ENCODE measurements at regions not wholly inside any gene's neighbourhood (a gene's known extent, or its start where the extent isn't known, plus 50 kb on each side); places are given as distances from the start of the nearest gene placed in this dataset.

DNA sequence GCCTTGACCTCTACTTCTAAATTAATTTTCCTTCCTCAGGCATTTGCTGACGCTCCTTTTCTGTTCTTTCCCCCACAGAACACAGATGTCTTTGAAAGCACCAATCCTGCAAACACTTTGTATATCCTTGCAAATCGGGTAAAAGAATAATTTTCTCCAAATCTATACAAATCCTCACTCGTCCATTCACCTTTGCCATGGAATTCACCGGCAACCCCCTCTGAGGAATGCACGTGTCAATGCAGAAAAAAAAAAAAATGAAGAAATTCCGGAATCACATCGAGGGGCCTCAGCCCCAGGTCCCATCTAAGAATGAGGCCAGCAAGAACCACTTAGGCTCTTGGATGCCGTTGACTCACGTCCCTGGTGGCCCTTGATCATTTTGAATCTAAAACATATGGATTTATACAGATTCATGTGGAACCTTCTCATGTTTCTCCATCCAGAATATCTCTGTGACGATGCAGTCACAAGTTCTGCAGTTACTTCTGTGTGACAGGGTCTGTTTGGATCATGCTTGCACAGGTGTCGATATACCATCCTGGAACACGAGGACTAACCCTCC is 136.9 kb downstream of the RBFOX3 start:
- Histone ChIP-seq H3K9ac (ENCODE audit: low read length) (no peak overlapping the region), H4K20me1 (ENCODE audit: low read depth, low read length) (no peaks in the 10 kb centered on the region), H3K27me3 (ENCODE audit: low read length) (no peaks in the 10 kb centered on the region), H3K4me2 (ENCODE audit: low read depth, low read length, poor library complexity, severe bottlenecking) (no peak overlapping the region), H3F3A (ENCODE audit: insufficient read depth) (no peaks in the 10 kb centered on the region), H2AFZ (ENCODE audit: low read depth, low read length, severe bottlenecking) (no peak overlapping the region), H3K36me3 (ENCODE audit: low read length) (no peaks in the 10 kb centered on the region), H3K9me3 (ENCODE audit: insufficient read depth, low read length) (no peaks in the 10 kb centered on the region), H3K4me3 (ENCODE audit: insufficient read depth, low read length, poor library complexity, severe bottlenecking) (no peak overlapping the region), H3K79me2 (ENCODE audit: insufficient read depth, low read length) (no peaks in the 10 kb centered on the region), H3K9me2 (replicated peaks; ENCODE audit: insufficient read depth, low read length) (no peaks in the 10 kb centered on the region), H3K27ac (ENCODE audit: low read depth, low read length) (no peak overlapping the region)
- no peak for TF ChIP-seq EZH2phosphoT487 (conservative IDR thresholded peaks at IDR 0.05; ENCODE audit: low read length)
- TF ChIP-seq, protein P1, sequence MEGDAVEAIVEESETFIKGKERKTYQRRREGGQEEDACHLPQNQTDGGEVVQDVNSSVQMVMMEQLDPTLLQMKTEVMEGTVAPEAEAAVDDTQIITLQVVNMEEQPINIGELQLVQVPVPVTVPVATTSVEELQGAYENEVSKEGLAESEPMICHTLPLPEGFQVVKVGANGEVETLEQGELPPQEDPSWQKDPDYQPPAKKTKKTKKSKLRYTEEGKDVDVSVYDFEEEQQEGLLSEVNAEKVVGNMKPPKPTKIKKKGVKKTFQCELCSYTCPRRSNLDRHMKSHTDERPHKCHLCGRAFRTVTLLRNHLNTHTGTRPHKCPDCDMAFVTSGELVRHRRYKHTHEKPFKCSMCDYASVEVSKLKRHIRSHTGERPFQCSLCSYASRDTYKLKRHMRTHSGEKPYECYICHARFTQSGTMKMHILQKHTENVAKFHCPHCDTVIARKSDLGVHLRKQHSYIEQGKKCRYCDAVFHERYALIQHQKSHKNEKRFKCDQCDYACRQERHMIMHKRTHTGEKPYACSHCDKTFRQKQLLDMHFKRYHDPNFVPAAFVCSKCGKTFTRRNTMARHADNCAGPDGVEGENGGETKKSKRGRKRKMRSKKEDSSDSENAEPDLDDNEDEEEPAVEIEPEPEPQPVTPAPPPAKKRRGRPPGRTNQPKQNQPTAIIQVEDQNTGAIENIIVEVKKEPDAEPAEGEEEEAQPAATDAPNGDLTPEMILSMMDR (IDR thresholded peaks at IDR 0.05; ENCODE audit: insufficient read depth, low read length, poor library complexity, severe bottlenecking): no peak

DNA sequence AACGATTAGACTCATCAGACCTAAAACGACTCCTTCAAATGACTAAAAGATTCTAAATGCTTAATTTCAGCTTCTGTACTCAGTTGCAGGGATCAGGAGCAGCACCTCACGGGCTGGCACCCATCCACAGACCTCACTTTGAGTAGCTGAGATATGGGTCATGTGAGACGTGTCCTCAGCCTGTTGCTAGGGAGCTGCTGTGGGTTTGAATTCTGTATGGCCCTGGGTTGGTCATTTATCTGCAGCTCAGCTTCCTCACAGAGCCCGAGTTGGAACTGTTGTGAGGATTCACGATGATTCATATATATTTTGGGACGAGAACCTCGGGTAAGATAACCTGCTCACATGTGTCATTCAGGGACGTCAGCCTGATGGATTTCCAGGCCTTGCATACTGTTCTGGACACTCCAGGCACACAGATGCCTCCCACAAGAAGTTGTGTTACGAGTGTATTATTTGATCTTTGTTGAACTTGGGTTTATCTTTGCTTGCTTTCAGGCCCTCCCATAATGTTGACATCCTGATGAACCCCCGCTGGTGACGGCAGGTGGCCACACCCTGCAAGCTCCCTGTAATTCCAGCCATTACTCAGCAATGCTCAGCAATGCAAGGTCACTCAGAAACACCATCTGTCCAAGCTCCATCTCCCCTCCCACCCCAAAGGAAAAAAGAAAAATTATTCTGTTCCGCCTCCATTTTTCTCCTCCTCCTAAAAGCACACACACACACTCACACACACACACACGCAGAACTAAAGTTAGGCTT is 137.6 kb downstream of the RBFOX3 start:
- no peaks in the 10 kb centered on the region for H3K27me3 ChIP-seq (ENCODE audit: low read length)

DNA sequence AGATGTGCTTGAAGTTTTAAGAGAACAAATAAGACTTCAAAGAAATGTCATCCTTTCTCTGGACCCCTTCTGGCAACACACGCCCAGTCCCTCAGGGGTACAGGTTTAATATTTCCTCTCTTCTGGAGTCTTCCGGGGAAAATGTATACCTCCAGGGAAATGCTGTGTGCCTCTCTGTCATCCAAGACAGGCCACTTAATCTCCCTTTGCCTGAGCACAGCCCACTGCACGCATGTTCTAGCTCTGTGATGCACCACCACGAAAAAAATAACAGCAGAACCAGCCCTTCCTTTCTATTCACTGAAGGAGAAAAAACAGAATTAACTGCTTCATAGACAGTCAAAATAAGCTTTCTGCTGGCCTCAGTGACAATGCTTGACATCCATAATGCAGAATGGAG is 140.1 kb downstream of the RBFOX3 start:
- no peak overlapping the region for H3K4me3 ChIP-seq (ENCODE audit: insufficient read depth, low read length, poor library complexity, severe bottlenecking)
- H3F3A ChIP-seq (ENCODE audit: insufficient read depth): no peaks in the 10 kb centered on the region
- no peaks in the 10 kb centered on the region for H3K27me3 ChIP-seq (ENCODE audit: low read length)
- TF ChIP-seq, protein P1 (IDR thresholded peaks at IDR 0.05; ENCODE audit: insufficient read depth, low read length, poor library complexity, severe bottlenecking): no peak
- TF ChIP-seq EZH2phosphoT487 (conservative IDR thresholded peaks at IDR 0.05; ENCODE audit: low read length): no peak
- H2AFZ ChIP-seq (ENCODE audit: low read depth, low read length, severe bottlenecking): no peak overlapping the region
- no peak overlapping the region for H3K27ac ChIP-seq (ENCODE audit: low read depth, low read length)
- H3K9me2 ChIP-seq (replicated peaks; ENCODE audit: insufficient read depth, low read length): no peaks in the 10 kb centered on the region
- no peak overlapping the region for H3K4me2 ChIP-seq (ENCODE audit: low read depth, low read length, poor library complexity, severe bottlenecking)
- H3K36me3 ChIP-seq (ENCODE audit: low read length): no peaks in the 10 kb centered on the region
- no peaks in the 10 kb centered on the region for H3K9me3 ChIP-seq (ENCODE audit: insufficient read depth, low read length)
- no peaks in the 10 kb centered on the region for H3K79me2 ChIP-seq (ENCODE audit: insufficient read depth, low read length)
- H4K20me1 ChIP-seq (ENCODE audit: low read depth, low read length): no peaks in the 10 kb centered on the region
- no peak overlapping the region for H3K9ac ChIP-seq (ENCODE audit: low read length)

More for the DNA sequence above, 137.6 kb downstream of the RBFOX3 start:
- Histone ChIP-seq H3K9me3 (ENCODE audit: insufficient read depth, low read length) (no peaks in the 10 kb centered on the region), H3F3A (ENCODE audit: insufficient read depth) (no peaks in the 10 kb centered on the region), H3K4me3 (ENCODE audit: insufficient read depth, low read length, poor library complexity, severe bottlenecking) (no peak overlapping the region), H3K9ac (ENCODE audit: low read length) (no peak overlapping the region), H2AFZ (ENCODE audit: low read depth, low read length, severe bottlenecking) (no peak overlapping the region), H3K9me2 (replicated peaks; ENCODE audit: insufficient read depth, low read length) (no peaks in the 10 kb centered on the region), H4K20me1 (ENCODE audit: low read depth, low read length) (no peaks in the 10 kb centered on the region), H3K79me2 (ENCODE audit: insufficient read depth, low read length) (no peaks in the 10 kb centered on the region), H3K36me3 (ENCODE audit: low read length) (no peaks in the 10 kb centered on the region), H3K27ac (ENCODE audit: low read depth, low read length) (no peak overlapping the region), H3K4me2 (ENCODE audit: low read depth, low read length, poor library complexity, severe bottlenecking) (no peak overlapping the region)
- TF ChIP-seq, protein P1 (IDR thresholded peaks at IDR 0.05; ENCODE audit: insufficient read depth, low read length, poor library complexity, severe bottlenecking): no peak
- no peak for TF ChIP-seq EZH2phosphoT487 (conservative IDR thresholded peaks at IDR 0.05; ENCODE audit: low read length)

Data from SU-DHL-6 (cell line).